ENCODE measurements at regions not wholly inside any gene's neighbourhood (a gene's known extent, or its start where the extent isn't known, plus 50 kb on each side); places are given as distances from the start of the nearest gene placed in this dataset.

DNA sequence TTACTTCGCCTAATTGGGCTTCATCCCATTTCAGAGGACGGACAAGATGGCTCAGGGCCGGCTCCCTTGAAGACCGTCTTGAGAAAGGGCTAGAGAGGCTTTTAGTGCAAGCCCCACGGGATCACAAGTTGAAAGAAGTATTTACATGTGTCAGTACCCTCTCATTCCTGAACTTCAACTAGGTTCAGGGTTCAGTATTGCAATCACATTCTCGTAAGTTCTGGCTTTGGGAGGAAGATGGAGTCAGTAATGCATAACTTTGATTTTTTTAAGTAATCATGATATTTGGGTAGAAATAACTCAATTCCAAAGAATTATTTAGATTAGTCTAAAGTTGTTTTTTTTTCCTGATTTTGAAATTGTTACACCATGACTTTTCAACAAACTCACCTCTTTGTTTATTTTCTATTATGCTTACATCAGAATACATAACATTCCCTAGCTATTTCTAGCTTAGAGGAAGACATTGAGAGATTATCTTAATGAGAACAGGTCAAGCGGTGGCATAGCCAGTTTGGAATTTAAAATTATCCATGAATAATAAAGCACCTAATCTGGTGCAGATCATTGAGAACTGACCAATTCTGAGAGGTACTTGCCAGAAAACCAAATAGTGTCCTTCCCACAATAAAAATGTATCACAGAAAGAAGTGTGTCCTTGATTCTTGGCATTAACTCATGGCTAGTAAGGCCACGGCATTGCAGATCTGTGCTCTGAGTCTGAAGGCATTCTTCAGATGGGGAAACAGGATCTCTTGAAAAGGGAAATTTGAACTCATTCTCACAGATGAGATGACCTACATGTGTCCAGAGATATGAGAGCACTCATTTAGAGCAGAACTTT lies 92.1 kb upstream of the BLID start:
- no peak overlapping the region for H3K4me3 ChIP-seq (ENCODE audit: low read depth, low read length)
- TF ChIP-seq, protein P1, sequence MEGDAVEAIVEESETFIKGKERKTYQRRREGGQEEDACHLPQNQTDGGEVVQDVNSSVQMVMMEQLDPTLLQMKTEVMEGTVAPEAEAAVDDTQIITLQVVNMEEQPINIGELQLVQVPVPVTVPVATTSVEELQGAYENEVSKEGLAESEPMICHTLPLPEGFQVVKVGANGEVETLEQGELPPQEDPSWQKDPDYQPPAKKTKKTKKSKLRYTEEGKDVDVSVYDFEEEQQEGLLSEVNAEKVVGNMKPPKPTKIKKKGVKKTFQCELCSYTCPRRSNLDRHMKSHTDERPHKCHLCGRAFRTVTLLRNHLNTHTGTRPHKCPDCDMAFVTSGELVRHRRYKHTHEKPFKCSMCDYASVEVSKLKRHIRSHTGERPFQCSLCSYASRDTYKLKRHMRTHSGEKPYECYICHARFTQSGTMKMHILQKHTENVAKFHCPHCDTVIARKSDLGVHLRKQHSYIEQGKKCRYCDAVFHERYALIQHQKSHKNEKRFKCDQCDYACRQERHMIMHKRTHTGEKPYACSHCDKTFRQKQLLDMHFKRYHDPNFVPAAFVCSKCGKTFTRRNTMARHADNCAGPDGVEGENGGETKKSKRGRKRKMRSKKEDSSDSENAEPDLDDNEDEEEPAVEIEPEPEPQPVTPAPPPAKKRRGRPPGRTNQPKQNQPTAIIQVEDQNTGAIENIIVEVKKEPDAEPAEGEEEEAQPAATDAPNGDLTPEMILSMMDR (IDR thresholded peaks at IDR 0.05; ENCODE audit: insufficient read depth, low read length, missing control alignments): no peak
- peak; percentile 87 for DNase-seq (ENCODE audit: low read depth, low spot score)
- CTCF ChIA-PET: interaction anchor here (2.6 to 9.0 kb wide), 2 partner anchors 6 to 297 kb away, joined by 13 to 64 read pairs; no protein-coding TSS in a partner anchor
- POLR2A ChIA-PET: interaction anchor here (0.5 to 1.3 kb wide), 8 partner anchors 19 to 526 kb away, joined by 3 to 10 read pairs (median 3); no protein-coding TSS in a partner anchor

DNA sequence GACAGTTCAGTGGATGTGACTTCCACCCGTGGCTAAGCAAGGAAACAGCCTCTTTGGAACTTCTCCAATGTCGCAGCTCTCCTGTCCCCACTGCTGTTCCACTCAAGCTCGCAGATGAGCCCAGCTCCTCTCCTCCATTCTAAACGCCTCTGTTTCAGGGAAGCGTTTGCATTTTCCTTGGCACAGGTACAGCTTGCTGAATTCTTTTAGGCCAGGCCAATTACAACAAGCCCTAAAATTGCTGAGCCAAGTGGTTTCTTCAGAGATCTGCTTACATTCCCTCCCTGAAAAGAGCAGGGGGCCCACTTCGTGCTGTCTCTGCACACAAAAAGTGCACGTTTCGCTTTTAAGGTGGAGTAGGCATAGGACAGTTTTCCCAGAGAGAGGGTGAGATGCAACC lies 91.5 kb upstream of the BLID start:
- POLR2A ChIA-PET: interaction anchor here (0.6 to 1.3 kb wide), 8 partner anchors 18 to 169 kb away, joined by 3 to 11 read pairs (median 4); no protein-coding TSS in a partner anchor
- DNase-seq (ENCODE audit: low read depth, low spot score): no peak
- peak overlapping the region; percentile 31 for H3K4me3 ChIP-seq (ENCODE audit: low read depth, low read length)
- CTCF ChIA-PET: interaction anchor here (1.0 to 9.0 kb wide), 3 partner anchors 7 to 299 kb away, joined by 3 to 64 read pairs (median 6); no protein-coding TSS in a partner anchor
- TF ChIP-seq, protein P1 (IDR thresholded peaks at IDR 0.05; ENCODE audit: insufficient read depth, low read length, missing control alignments): no peak

GRCh38 chr11:122205036-122205435 lies 89.0 kb upstream of the BLID start:
- ChIA-PET POLR2A (interaction anchor here (0.6 to 1.4 kb wide), 3 partner anchors 16 to 549 kb away, joined by 3 to 7 read pairs (median 3); no protein-coding TSS in a partner anchor), CTCF (interaction anchor here (1.5 to 9.0 kb wide), 5 partner anchors 9 to 300 kb away, joined by 6 to 64 read pairs (median 30); no protein-coding TSS in a partner anchor)
- TF ChIP-seq, protein P1 (IDR thresholded peaks at IDR 0.05; ENCODE audit: insufficient read depth, low read length, missing control alignments): no peak
- no peak for DNase-seq (ENCODE audit: low read depth, low spot score)
- no peak overlapping the region for H3K4me3 ChIP-seq (ENCODE audit: low read depth, low read length)

GRCh38 chr11:122204206-122204605 lies 88.2 kb upstream of the BLID start:
- POLR2A ChIA-PET: interaction anchor here (0.9 to 3.6 kb wide), 4 partner anchors 15 to 301 kb away, joined by 4 to 24 read pairs (median 14); no protein-coding TSS in a partner anchor
- TF ChIP-seq, protein P1 (IDR thresholded peaks at IDR 0.05; ENCODE audit: insufficient read depth, low read length, missing control alignments): no peak
- no peak overlapping the region for H3K4me3 ChIP-seq (ENCODE audit: low read depth, low read length)
- CTCF ChIA-PET: interaction anchor here (0.8 to 9.0 kb wide), 22 partner anchors 9 to 559 kb away, joined by 3 to 64 read pairs (median 8); no protein-coding TSS in a partner anchor
- no peak for DNase-seq (ENCODE audit: low read depth, low spot score)

- ChIA-PET POLR2A (interaction anchor here (0.7 to 3.6 kb wide), 8 partner anchors 8 to 302 kb away, joined by 3 to 24 read pairs (median 5); no protein-coding TSS in a partner anchor), CTCF (interaction anchor here (0.6 to 9.0 kb wide), 39 partner anchors 8 to 574 kb away, joined by 3 to 64 read pairs (median 5); partner anchors contain the start of gene BLID)
- TF ChIP-seq, protein P1 (IDR thresholded peaks at IDR 0.05; ENCODE audit: insufficient read depth, low read length, missing control alignments): peak; percentile 97
- DNase-seq (ENCODE audit: low read depth, low spot score): no peak
- peak overlapping the region; percentile 71 for H3K4me3 ChIP-seq (ENCODE audit: low read depth, low read length)
These were observed 87.0 kb upstream of the BLID start for GRCh38 chr11:122202951-122203456.

All from AG04449 (cell line).